PC-9 (cell line): ENCODE measurements at regions not wholly inside any gene's neighbourhood (a gene's known extent, or its start where the extent isn't known, plus 50 kb on each side); places are given as distances from the start of the nearest gene placed in this dataset.
"Not testable (repeated sequence)": the region's sequence is repeated elsewhere in the genome, so short reads cannot be mapped to it uniquely, and the experiment has no call there.

Experiments used
- BruUV-seq: library from RNA; stranded (reverse); fragments of 400-500 nt; replicated peaks from 2 replicates; lab custom pipeline; 2021; lab: Mats Ljungman, UMichigan
- CTCF ChIA-PET: fragments of 300-600 bp; sonication (Branson Sonifier 250); formaldehyde crosslinking; loops from one replicate; lab custom pipeline; 2022; ENCODE audit warnings: antibody characterized with exemption; lab: Charles Lee
- POLR2A ChIA-PET: fragments of 300-600 bp; sonication (Branson Sonifier 250); formaldehyde crosslinking; loops from one replicate; lab custom pipeline; 2022; ENCODE audit warnings: antibody characterized with exemption; ENCODE audit not compliant: unreplicated experiment; lab: Charles Lee
- DNase-seq, 2 experiments: peaks; one replicate each; pipeline versions ENCODE4 v3.0.0 to v3.0.0-alpha.2; 2015 to 2022; ENCODE audit warnings: mixed read lengths in 1 of 2
- H2AFZ ChIP-seq: fragments of 200-600 bp; sonication (generic); 2 replicates; pipeline ENCODE4 v1.8.1; 2017; ENCODE audit warnings: antibody characterized with exemption
- H3F3A ChIP-seq: fragments of 200-600 bp; sonication (generic); 2 replicates; pipeline ENCODE4 v1.8.1; 2017; ENCODE audit warnings: antibody characterized with exemption, mild to moderate bottlenecking, low read depth; ENCODE audit not compliant: insufficient read depth
- H3K27ac ChIP-seq: fragments of 200-600 bp; sonication (generic); 2 replicates; pipeline ENCODE4 v1.6.1; 2016; ENCODE audit warnings: mixed run types
- H3K27me3 ChIP-seq: fragments of 200-600 bp; sonication (generic); 2 replicates; pipeline ENCODE4 v1.6.1; 2016; ENCODE audit warnings: low read depth, mixed run types; ENCODE audit not compliant: insufficient read depth
- H3K36me3 ChIP-seq: fragments of 200-600 bp; sonication (generic); 2 replicates; pipeline ENCODE4 v1.6.1; 2016; ENCODE audit warnings: low read depth, mixed run types
- H3K4me1 ChIP-seq: fragments of 200-600 bp; sonication (generic); replicated peaks from 2 replicates; pipeline ENCODE4 v1.6.1; 2016; ENCODE audit warnings: mixed run types; ENCODE audit not compliant: insufficient read depth
- H3K4me2 ChIP-seq: fragments of 200-600 bp; sonication (generic); 2 replicates; pipeline ENCODE4 v1.6.1; 2017; ENCODE audit warnings: mixed run types
- H3K4me3 ChIP-seq: fragments of 200-600 bp; sonication (generic); 2 replicates; pipeline ENCODE4 v1.6.1; 2016; ENCODE audit warnings: mixed run types
- H3K79me2 ChIP-seq: fragments of 200-600 bp; sonication (generic); 2 replicates; pipeline ENCODE4 v1.6.1; 2017; ENCODE audit warnings: low read depth, mixed run types
- H3K9me2 ChIP-seq: fragments of 200-600 bp; sonication (generic); 2 replicates; pipeline ENCODE4 v1.8.1; 2017; ENCODE audit warnings: mild to moderate bottlenecking; ENCODE audit not compliant: insufficient read depth
- H3K9me3 ChIP-seq: fragments of 200-600 bp; sonication (generic); 2 replicates; pipeline ENCODE4 v1.8.1; 2016; ENCODE audit warnings: low read depth; ENCODE audit not compliant: insufficient read depth
- H4K20me1 ChIP-seq: fragments of 200-600 bp; sonication (generic); 2 replicates; pipeline ENCODE4 v1.8.1; 2017; ENCODE audit not compliant: insufficient read depth
- CTCF ChIP-seq: fragments of 200-600 bp; sonication (generic); conservative IDR thresholded peaks from 2 replicates; pipeline ENCODE4 v1.6.1; 2017; ENCODE audit warnings: mixed run types, antibody characterized with exemption, mild to moderate bottlenecking, moderate library complexity
- EZH2 ChIP-seq: fragments of 200-600 bp; sonication (generic); IDR thresholded peaks from 2 replicates; pipeline ENCODE4 v1.8.0; 2017; ENCODE audit warnings: antibody characterized with exemption, low read depth
- intact Hi-C: fragments of 100-400 bp; cut with micrococcal nuclease; formaldehyde crosslinking; loops from one replicate; pipeline ENCODE4 v1.10.0; 2022; ENCODE audit not compliant: unreplicated experiment

- no peaks in the 10 kb centered on the region for H3K36me3 ChIP-seq
- TF ChIP-seq EZH2 (no peak), CTCF (no peak)
- ChIA-PET CTCF (no interaction called here), POLR2A (no interaction called here)
- peaks cover 27% of the 10 kb centered on the region for H3K4me1 ChIP-seq
- H4K20me1 ChIP-seq = no peaks in the 10 kb centered on the region
- no peak for DNase-seq
- no peaks in the 10 kb centered on the region for H3K79me2 ChIP-seq
- H3K27ac ChIP-seq = no peak overlapping the region
- H3K9me3 ChIP-seq = no peaks in the 10 kb centered on the region
- BruUV-seq = no TSS peak
- H3K4me2 ChIP-seq = no peak overlapping the region
- intact Hi-C loops = no loop called here
- H2AFZ ChIP-seq = no peak overlapping the region
- H3K9me2 ChIP-seq = no peaks in the 10 kb centered on the region
- H3K4me3 ChIP-seq = no peak overlapping the region
- H3K27me3 ChIP-seq = no peaks in the 10 kb centered on the region
- peaks cover 17% of the 10 kb centered on the region; the same call in 1 of the 2 replicates for H3F3A ChIP-seq
These were observed 139.4 kb upstream of the TENT5A start for GRCh38 chr6:81891874-81892273.

- no peaks in the 10 kb centered on the region for H3K36me3 ChIP-seq
- H3K27ac ChIP-seq = no peak overlapping the region
- BruUV-seq = no TSS peak
- DNase-seq = no peak
- peaks cover 17% of the 10 kb centered on the region for H3K4me1 ChIP-seq
- intact Hi-C loops = no loop called here
- ChIA-PET POLR2A (interaction anchor here (0.6 kb wide), 1 partner anchor 32 kb away, joined by 3 read pairs; no protein-coding TSS in a partner anchor), CTCF (interaction anchor here (0.6 kb wide), 1 partner anchor 47 kb away, joined by 3 read pairs; no protein-coding TSS in a partner anchor)
- no peak overlapping the region for H2AFZ ChIP-seq
- peaks cover 10% of the 10 kb centered on the region; the same call in 1 of the 2 replicates for H3F3A ChIP-seq
- H3K4me3 ChIP-seq = no peak overlapping the region
- no peaks in the 10 kb centered on the region for H3K27me3 ChIP-seq
- H4K20me1 ChIP-seq = no peaks in the 10 kb centered on the region
- TF ChIP-seq CTCF = no peak
- TF ChIP-seq EZH2 = no peak
- H3K9me2 ChIP-seq = no peaks in the 10 kb centered on the region
- no peaks in the 10 kb centered on the region for H3K79me2 ChIP-seq
- no peak overlapping the region for H3K4me2 ChIP-seq
- no peaks in the 10 kb centered on the region for H3K9me3 ChIP-seq
These were observed 138.4 kb upstream of the TENT5A start for GRCh38 chr6:81890846-81891245.

GRCh38 chr6:81889377-81890053, 137.0 kb upstream of the TENT5A start:
- no peaks in the 10 kb centered on the region for H3K36me3 ChIP-seq
- no peaks in the 10 kb centered on the region for H3F3A ChIP-seq
- peaks cover 4% of the 10 kb centered on the region for H3K4me1 ChIP-seq
- H2AFZ ChIP-seq = no peak overlapping the region
- intact Hi-C loops = no loop called here
- no peaks in the 10 kb centered on the region for H4K20me1 ChIP-seq
- no peak for DNase-seq
- no peak overlapping the region for H3K4me3 ChIP-seq
- no peaks in the 10 kb centered on the region for H3K9me2 ChIP-seq
- no TSS peak for BruUV-seq
- no peak overlapping the region for H3K4me2 ChIP-seq
- no peaks in the 10 kb centered on the region for H3K27me3 ChIP-seq
- ChIA-PET POLR2A (no interaction called here), CTCF (no interaction called here)
- H3K9me3 ChIP-seq = no peaks in the 10 kb centered on the region
- no peak overlapping the region for H3K27ac ChIP-seq
- TF ChIP-seq EZH2 (no peak), CTCF (no peak)
- no peaks in the 10 kb centered on the region for H3K79me2 ChIP-seq

GRCh38 chr6:81886909-81887308, 134.4 kb upstream of the TENT5A start:
- H2AFZ ChIP-seq, CTCF ChIA-PET, H3K79me2 ChIP-seq, H3K9me3 ChIP-seq, H3K4me2 ChIP-seq, DNase-seq, H3K27me3 ChIP-seq, H3K36me3 ChIP-seq, H3K4me1 ChIP-seq, H3K27ac ChIP-seq, H3K4me3 ChIP-seq, BruUV-seq, intact Hi-C loops, H3F3A ChIP-seq, H3K9me2 ChIP-seq, H4K20me1 ChIP-seq, POLR2A ChIA-PET: not testable (repeated sequence)
